ENCODE measurements at regions not wholly inside any gene's neighbourhood (a gene's known extent, or its start where the extent isn't known, plus 50 kb on each side); places are given as distances from the start of the nearest gene placed in this dataset.
"Not testable (repeated sequence)": the region's sequence is repeated elsewhere in the genome, so short reads cannot be mapped to it uniquely, and the experiment has no call there.

DNA sequence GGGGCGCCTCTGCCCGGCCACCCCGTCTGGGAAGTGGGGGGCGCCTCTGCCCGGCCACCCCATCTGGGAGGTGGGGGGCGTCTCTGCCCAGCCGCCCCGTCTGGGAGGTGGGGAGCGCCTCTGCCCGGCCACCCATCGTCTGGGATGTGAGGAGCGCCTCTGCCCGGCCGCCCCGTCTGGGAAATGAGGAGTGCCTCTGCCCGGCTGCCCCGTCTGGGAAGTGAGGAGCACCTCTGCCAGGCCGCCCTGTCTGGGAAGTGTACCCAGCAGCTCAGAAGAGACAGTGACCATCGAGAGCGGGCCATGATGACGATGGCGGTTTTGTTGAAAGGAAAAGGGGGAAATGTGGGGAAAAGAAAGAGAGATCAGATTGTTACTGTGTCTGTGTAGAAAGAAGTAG is 249.2 kb upstream of the USP15 start:
- H3K4me3 ChIP-seq (ENCODE audit: low read depth, low read length, poor library complexity, severe bottlenecking); H3K9me3 ChIP-seq (ENCODE audit: low read length); intact Hi-C loops (cut with micrococcal nuclease; ENCODE audit: unreplicated experiment); DNase-seq (ENCODE audit: low spot score); BruUV-seq (replicated peaks); H3K4me2 ChIP-seq (ENCODE audit: low read length); H3K79me2 ChIP-seq (ENCODE audit: insufficient read depth, low read depth, low read length); H3K9me2 ChIP-seq (ENCODE audit: insufficient read depth, low read length); H3K36me3 ChIP-seq (ENCODE audit: insufficient read depth, low read length); POLR2A ChIA-PET; H3K4me1 ChIP-seq (ENCODE audit: insufficient read depth, low read length, poor library complexity, severe bottlenecking); CTCF ChIA-PET (ENCODE audit: unreplicated experiment); H3K27ac ChIP-seq (ENCODE audit: low read depth, low read length, poor library complexity, severe bottlenecking); H4K20me1 ChIP-seq (ENCODE audit: insufficient read depth, low read length); H2AFZ ChIP-seq (ENCODE audit: low read length): not testable (repeated sequence)

DNA sequence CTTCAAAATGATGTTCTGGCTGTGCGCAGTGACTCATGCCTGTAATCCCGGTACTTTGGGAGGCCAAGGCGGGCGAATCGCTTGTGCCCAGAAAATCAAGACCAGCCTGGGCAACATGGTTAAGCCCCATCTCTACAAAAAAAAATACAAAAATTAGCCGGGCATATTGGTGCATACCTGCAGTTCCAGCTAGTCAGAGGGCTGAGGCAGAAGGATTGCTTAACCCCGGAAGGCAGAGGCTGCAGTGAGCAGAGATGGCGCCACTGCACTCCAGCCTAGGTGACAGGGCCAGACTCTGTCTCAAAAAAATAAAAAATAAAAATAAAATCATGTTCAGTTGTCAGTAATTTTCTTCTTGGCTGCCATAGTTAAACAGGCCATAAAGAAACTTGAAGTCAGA is 245.9 kb upstream of the USP15 start:
- H3K79me2 ChIP-seq (ENCODE audit: insufficient read depth, low read depth, low read length): no peaks in the 10 kb centered on the region

DNA sequence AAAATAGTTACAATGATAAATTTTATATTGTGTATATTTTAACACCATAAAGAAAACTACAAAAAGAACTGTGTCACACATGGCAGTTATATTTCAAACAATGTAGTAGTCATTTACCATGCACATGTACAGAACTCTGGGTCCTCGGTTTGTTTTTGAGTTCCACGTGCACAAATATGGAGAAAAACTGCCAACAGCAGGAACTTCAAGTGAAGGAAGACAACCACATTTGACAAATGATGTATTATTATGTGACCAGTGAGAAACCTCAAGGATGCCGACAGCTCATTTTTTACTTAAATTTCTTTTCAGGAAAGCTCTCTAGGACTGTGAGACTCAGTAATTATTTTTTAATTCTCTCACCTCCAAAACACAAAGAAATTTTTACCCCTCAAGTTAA is 244.2 kb upstream of the USP15 start:
- no peak for TF ChIP-seq EZH2phosphoT487 (IDR thresholded peaks at IDR 0.05; ENCODE audit: borderline replicate concordance, low read depth, low read length)
- TF ChIP-seq, protein P1, sequence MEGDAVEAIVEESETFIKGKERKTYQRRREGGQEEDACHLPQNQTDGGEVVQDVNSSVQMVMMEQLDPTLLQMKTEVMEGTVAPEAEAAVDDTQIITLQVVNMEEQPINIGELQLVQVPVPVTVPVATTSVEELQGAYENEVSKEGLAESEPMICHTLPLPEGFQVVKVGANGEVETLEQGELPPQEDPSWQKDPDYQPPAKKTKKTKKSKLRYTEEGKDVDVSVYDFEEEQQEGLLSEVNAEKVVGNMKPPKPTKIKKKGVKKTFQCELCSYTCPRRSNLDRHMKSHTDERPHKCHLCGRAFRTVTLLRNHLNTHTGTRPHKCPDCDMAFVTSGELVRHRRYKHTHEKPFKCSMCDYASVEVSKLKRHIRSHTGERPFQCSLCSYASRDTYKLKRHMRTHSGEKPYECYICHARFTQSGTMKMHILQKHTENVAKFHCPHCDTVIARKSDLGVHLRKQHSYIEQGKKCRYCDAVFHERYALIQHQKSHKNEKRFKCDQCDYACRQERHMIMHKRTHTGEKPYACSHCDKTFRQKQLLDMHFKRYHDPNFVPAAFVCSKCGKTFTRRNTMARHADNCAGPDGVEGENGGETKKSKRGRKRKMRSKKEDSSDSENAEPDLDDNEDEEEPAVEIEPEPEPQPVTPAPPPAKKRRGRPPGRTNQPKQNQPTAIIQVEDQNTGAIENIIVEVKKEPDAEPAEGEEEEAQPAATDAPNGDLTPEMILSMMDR (conservative IDR thresholded peaks at IDR 0.05; ENCODE audit: low read length): no peak
- Histone ChIP-seq H3K27ac (ENCODE audit: low read depth, low read length, poor library complexity, severe bottlenecking) (no peak overlapping the region), H4K20me1 (ENCODE audit: insufficient read depth, low read length) (no peaks in the 10 kb centered on the region), H3K9me2 (ENCODE audit: insufficient read depth, low read length) (no peaks in the 10 kb centered on the region), H3K36me3 (ENCODE audit: insufficient read depth, low read length) (no peaks in the 10 kb centered on the region), H3K4me3 (ENCODE audit: low read depth, low read length, poor library complexity, severe bottlenecking) (no peak overlapping the region), H2AFZ (ENCODE audit: low read length) (no peak overlapping the region), H3K9me3 (ENCODE audit: low read length) (no peaks in the 10 kb centered on the region), H3K4me2 (ENCODE audit: low read length) (no peak overlapping the region), H3K4me1 (ENCODE audit: insufficient read depth, low read length, poor library complexity, severe bottlenecking) (no peaks in the 10 kb centered on the region), H3K79me2 (ENCODE audit: insufficient read depth, low read depth, low read length) (no peaks in the 10 kb centered on the region)
- ChIA-PET POLR2A (no interaction called here), CTCF (ENCODE audit: unreplicated experiment) (no interaction called here)
- no TSS peak for BruUV-seq (replicated peaks)
- DNase-seq (ENCODE audit: low spot score): no peak
- intact Hi-C loops (cut with micrococcal nuclease; ENCODE audit: unreplicated experiment): no loop called here

More for the DNA sequence above, 245.9 kb upstream of the USP15 start:
- intact Hi-C loops (cut with micrococcal nuclease; ENCODE audit: unreplicated experiment): no loop called here
- no TSS peak for BruUV-seq (replicated peaks)
- CTCF ChIA-PET (ENCODE audit: unreplicated experiment): no interaction called here
- Histone ChIP-seq H3K9me3 (ENCODE audit: low read length) (no peaks in the 10 kb centered on the region), H3K27ac (ENCODE audit: low read depth, low read length, poor library complexity, severe bottlenecking) (no peak overlapping the region), H3K9me2 (ENCODE audit: insufficient read depth, low read length) (no peaks in the 10 kb centered on the region), H2AFZ (ENCODE audit: low read length) (no peak overlapping the region), H3K36me3 (ENCODE audit: insufficient read depth, low read length) (no peaks in the 10 kb centered on the region), H3K4me1 (ENCODE audit: insufficient read depth, low read length, poor library complexity, severe bottlenecking) (no peaks in the 10 kb centered on the region), H3K4me2 (ENCODE audit: low read length) (no peak overlapping the region), H3K4me3 (ENCODE audit: low read depth, low read length, poor library complexity, severe bottlenecking) (no peak overlapping the region), H4K20me1 (ENCODE audit: insufficient read depth, low read length) (no peaks in the 10 kb centered on the region)
- no peak for DNase-seq (ENCODE audit: low spot score)
- no peak for TF ChIP-seq EZH2phosphoT487 (IDR thresholded peaks at IDR 0.05; ENCODE audit: borderline replicate concordance, low read depth, low read length)
- TF ChIP-seq, protein P1 (conservative IDR thresholded peaks at IDR 0.05; ENCODE audit: low read length): no peak
- POLR2A ChIA-PET: interaction anchor here (0.9 kb wide), 1 partner anchor 17 kb away, joined by 3 read pairs; no protein-coding TSS in a partner anchor

All from OCI-LY7 (cell line).